ENCODE measurements at regions not wholly inside any gene's neighbourhood (a gene's known extent, or its start where the extent isn't known, plus 50 kb on each side); places are given as distances from the start of the nearest gene placed in this dataset.
"Not testable (repeated sequence)": the region's sequence is repeated elsewhere in the genome, so short reads cannot be mapped to it uniquely, and the experiment has no call there.

GRCh38 chr7:65631236-65631635, 241.6 kb upstream of the VKORC1L1 start:
- not testable (repeated sequence) for DNase-seq

GRCh38 chr7:65633587-65634404, 239.1 kb upstream of the VKORC1L1 start:
- not testable (repeated sequence) for DNase-seq

- DNase-seq: not testable (repeated sequence)
Observed at GRCh38 chr7:65638918-65639317, 234.0 kb upstream of the VKORC1L1 start.

- not testable (repeated sequence) for DNase-seq
Observed at GRCh38 chr7:65639717-65640116, 233.2 kb upstream of the VKORC1L1 start.

- DNase-seq: not testable (repeated sequence)
Observed at GRCh38 chr7:65643498-65643897, 229.4 kb upstream of the VKORC1L1 start.

- DNase-seq: not testable (repeated sequence)
Observed at GRCh38 chr7:65647153-65647964, 225.5 kb upstream of the VKORC1L1 start.

- DNase-seq: not testable (repeated sequence)
Observed at GRCh38 chr7:65651174-65651573, 221.7 kb upstream of the VKORC1L1 start.

- DNase-seq: not testable (repeated sequence)
Observed at GRCh38 chr7:65651826-65652592, 220.9 kb upstream of the VKORC1L1 start.

GRCh38 chr7:65652669-65653068, 220.2 kb upstream of the VKORC1L1 start:
- not testable (repeated sequence) for DNase-seq

- not testable (repeated sequence) for DNase-seq
Observed at GRCh38 chr7:65656494-65657188, 216.2 kb upstream of the VKORC1L1 start.

- not testable (repeated sequence) for DNase-seq
Observed at GRCh38 chr7:65683362-65683761, 189.5 kb upstream of the VKORC1L1 start.

GRCh38 chr7:65699026-65699714, 173.7 kb upstream of the VKORC1L1 start:
- DNase-seq: not testable (repeated sequence)

- DNase-seq: not testable (repeated sequence)
Observed at GRCh38 chr7:65699715-65700356, 173.0 kb upstream of the VKORC1L1 start.

- DNase-seq: not testable (repeated sequence)
Observed at GRCh38 chr7:65719123-65719798, 153.6 kb upstream of the VKORC1L1 start.

- DNase-seq: no peak
Observed at GRCh38 chr7:65722361-65722792, 150.5 kb upstream of the VKORC1L1 start.

GRCh38 chr7:65727182-65727581, 145.7 kb upstream of the VKORC1L1 start:
- not testable (repeated sequence) for DNase-seq

GRCh38 chr7:65731129-65731528, 141.7 kb upstream of the VKORC1L1 start:
- DNase-seq: no peak

GRCh38 chr7:65731562-65732035, 141.3 kb upstream of the VKORC1L1 start:
- DNase-seq: no peak

GRCh38 chr7:65744406-65744805, 128.5 kb upstream of the VKORC1L1 start:
- DNase-seq: no peak

- DNase-seq: no peak
Observed at GRCh38 chr7:65746398-65746669, 126.5 kb upstream of the VKORC1L1 start.

GRCh38 chr7:65749039-65749438, 123.8 kb upstream of the VKORC1L1 start:
- no peak for DNase-seq

Measured in GOT3 (cell line).